ENCODE measurements at regions not wholly inside any gene's neighbourhood (a gene's known extent, or its start where the extent isn't known, plus 50 kb on each side); places are given as distances from the start of the nearest gene placed in this dataset.

DNA sequence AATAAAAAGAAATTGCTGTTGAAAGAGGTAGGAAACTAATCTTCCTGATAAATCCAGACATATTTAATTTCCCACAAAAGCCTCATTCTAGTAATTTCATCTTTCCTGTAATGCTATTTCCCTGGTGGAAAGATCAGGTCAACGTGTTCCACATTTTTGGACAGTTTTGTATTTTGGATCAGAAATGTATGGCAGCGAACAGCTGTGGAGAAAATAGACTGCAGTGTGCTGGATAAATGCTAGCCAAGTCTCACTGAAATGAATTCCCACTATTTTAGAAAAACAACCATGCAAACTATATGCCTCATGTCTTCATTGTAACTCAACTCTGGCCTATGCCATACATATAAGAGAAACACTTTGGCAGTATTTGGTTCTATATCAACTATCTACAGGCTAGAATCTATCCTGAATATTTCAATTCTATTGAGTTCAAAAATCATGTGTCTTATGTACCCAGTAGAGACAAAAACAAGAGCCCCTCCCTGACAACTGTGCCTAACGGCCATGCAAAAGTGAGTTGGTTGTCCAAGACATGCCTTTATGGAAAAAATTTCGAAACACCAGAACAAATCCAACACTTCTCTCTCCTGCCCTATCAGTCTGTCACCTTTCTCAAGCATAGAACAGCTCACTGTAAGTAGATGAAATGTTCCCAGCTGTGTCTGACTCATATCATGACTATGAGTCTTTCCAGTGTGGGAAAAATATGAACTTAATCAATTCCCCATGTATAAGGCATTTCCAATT is 191.3 kb upstream of the NREP start:
- Histone ChIP-seq H3K27me3 (replicated peaks; ENCODE audit: control insufficient read depth, insufficient read depth, low read length) (no peaks in the 10 kb centered on the region), H3K36me3 (ENCODE audit: control insufficient read depth, insufficient read depth, low read length) (no peaks in the 10 kb centered on the region), H3K4me3 (replicated peaks; ENCODE audit: low read depth, low read length) (no peak overlapping the region)
- no peak for DNase-seq (ENCODE audit: extremely low read depth, insufficient read length)
- no peak for TF ChIP-seq CTCF (IDR thresholded peaks at IDR 0.05; ENCODE audit: insufficient read depth, low read length, poor library complexity, severe bottlenecking)

GRCh38 chr5:111946556-111946955 is 189.6 kb upstream of the NREP start:
- Histone ChIP-seq H3K4me3 (replicated peaks; ENCODE audit: low read depth, low read length) (no peak overlapping the region), H3K36me3 (ENCODE audit: control insufficient read depth, insufficient read depth, low read length) (no peaks in the 10 kb centered on the region), H3K27me3 (replicated peaks; ENCODE audit: control insufficient read depth, insufficient read depth, low read length) (no peaks in the 10 kb centered on the region)
- no peak for TF ChIP-seq CTCF (IDR thresholded peaks at IDR 0.05; ENCODE audit: insufficient read depth, low read length, poor library complexity, severe bottlenecking)
- no peak for DNase-seq (ENCODE audit: extremely low read depth, insufficient read length)

- DNase-seq (ENCODE audit: extremely low read depth, insufficient read length) = no peak
- H3K27me3 ChIP-seq (replicated peaks; ENCODE audit: control insufficient read depth, insufficient read depth, low read length) = no peaks in the 10 kb centered on the region
- no peak overlapping the region for H3K4me3 ChIP-seq (replicated peaks; ENCODE audit: low read depth, low read length)
- TF ChIP-seq CTCF (IDR thresholded peaks at IDR 0.05; ENCODE audit: insufficient read depth, low read length, poor library complexity, severe bottlenecking) = no peak
- no peaks in the 10 kb centered on the region for H3K36me3 ChIP-seq (ENCODE audit: control insufficient read depth, insufficient read depth, low read length)
Observed at GRCh38 chr5:111945535-111945934, 188.5 kb upstream of the NREP start.

GRCh38 chr5:111942661-111943401 is 185.8 kb upstream of the NREP start:
- no peak overlapping the region for H3K4me3 ChIP-seq (replicated peaks; ENCODE audit: low read depth, low read length)
- H3K36me3 ChIP-seq (ENCODE audit: control insufficient read depth, insufficient read depth, low read length) = no peaks in the 10 kb centered on the region
- H3K27me3 ChIP-seq (replicated peaks; ENCODE audit: control insufficient read depth, insufficient read depth, low read length) = no peaks in the 10 kb centered on the region
- TF ChIP-seq CTCF (IDR thresholded peaks at IDR 0.05; ENCODE audit: insufficient read depth, low read length, poor library complexity, severe bottlenecking) = no peak
- DNase-seq (ENCODE audit: extremely low read depth, insufficient read length) = no peak

DNA sequence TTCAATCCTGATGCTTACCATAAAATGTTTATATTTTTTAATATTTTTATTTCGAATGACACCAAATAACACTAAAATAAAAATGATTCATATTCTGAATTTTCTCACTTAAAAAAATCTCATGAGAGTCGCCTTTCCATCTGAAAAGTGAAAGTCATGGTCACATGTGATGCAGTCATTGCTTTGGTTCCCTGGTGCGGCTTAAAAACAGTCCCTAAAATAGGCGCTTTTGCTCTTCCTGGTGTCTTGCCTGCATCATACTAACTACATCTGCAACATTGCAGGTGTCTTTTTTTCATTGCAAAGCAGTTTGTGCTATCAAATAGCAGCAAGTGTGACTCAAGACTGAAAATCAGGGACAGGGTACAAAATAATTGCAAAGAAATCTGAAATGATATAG is 185.2 kb upstream of the NREP start:
- Histone ChIP-seq H3K36me3 (ENCODE audit: control insufficient read depth, insufficient read depth, low read length) (no peaks in the 10 kb centered on the region), H3K27me3 (replicated peaks; ENCODE audit: control insufficient read depth, insufficient read depth, low read length) (no peaks in the 10 kb centered on the region), H3K4me3 (replicated peaks; ENCODE audit: low read depth, low read length) (no peak overlapping the region)
- no peak for DNase-seq (ENCODE audit: extremely low read depth, insufficient read length)
- TF ChIP-seq CTCF (IDR thresholded peaks at IDR 0.05; ENCODE audit: insufficient read depth, low read length, poor library complexity, severe bottlenecking) = no peak
